Esophagus squamous epithelium (tissue), 4 donors: ENCODE measurements at regions not wholly inside any gene's neighbourhood (a gene's known extent, or its start where the extent isn't known, plus 50 kb on each side); places are given as distances from the start of the nearest gene placed in this dataset.

Experiments
- CTCF ChIP-seq, 6 experiments: fragments of 450-650 bp in 4 of 6; fragments of 200-600 bp in 2 of 6; sonication (generic) in 2 of 6; IDR thresholded peaks; one replicate each; pipeline ENCODE4 v1.5.1; 2016 to 2019; ENCODE audit warnings: antibody characterized with exemption in 6 of 6, mild to moderate bottlenecking in 4 of 6, moderate library complexity in 4 of 6
- POLR2A ChIP-seq, 4 donors: fragments of 450-650 bp; IDR thresholded peaks; one replicate each; pipeline ENCODE4 v1.6.1; 2017; ENCODE audit warnings: antibody characterized with exemption in 4 of 4, mild to moderate bottlenecking in 4 of 4, moderate library complexity in 3 of 4

GRCh38 chr3:72332036-72332435 lies 516.2 kb downstream of the SHQ1 start:
- TF ChIP-seq CTCF (IDR thresholded peaks at IDR 0.05) = no peak
- TF ChIP-seq POLR2A (IDR thresholded peaks at IDR 0.05) = no peak
